Fibroblast of lung (primary cell): ENCODE measurements at regions not wholly inside any gene's neighbourhood (a gene's known extent, or its start where the extent isn't known, plus 50 kb on each side); places are given as distances from the start of the nearest gene placed in this dataset.

ENCODE experiments used
- EZH2 ChIP-seq: IDR thresholded peaks from 2 replicates; pipeline ENCODE4 v1.5.1; 2012; ENCODE audit warnings: low read length, control low read depth, mild to moderate bottlenecking; ENCODE audit errors: missing control alignments
- TF ChIP-seq, protein P1 (sequence below), 2 donors: IDR thresholded peaks in 1 of 2; conservative IDR thresholded peaks in 1 of 2; 1 replicate in 1 of 2; 2 replicates in 1 of 2; pipeline ENCODE4 v1.5.1; 2011 to 2012; ENCODE audit warnings: low read length in 2 of 2, control low read depth in 1 of 2, inconsistent platforms in 1 of 2, low read depth in 1 of 2, mild to moderate bottlenecking in 1 of 2

DNA sequence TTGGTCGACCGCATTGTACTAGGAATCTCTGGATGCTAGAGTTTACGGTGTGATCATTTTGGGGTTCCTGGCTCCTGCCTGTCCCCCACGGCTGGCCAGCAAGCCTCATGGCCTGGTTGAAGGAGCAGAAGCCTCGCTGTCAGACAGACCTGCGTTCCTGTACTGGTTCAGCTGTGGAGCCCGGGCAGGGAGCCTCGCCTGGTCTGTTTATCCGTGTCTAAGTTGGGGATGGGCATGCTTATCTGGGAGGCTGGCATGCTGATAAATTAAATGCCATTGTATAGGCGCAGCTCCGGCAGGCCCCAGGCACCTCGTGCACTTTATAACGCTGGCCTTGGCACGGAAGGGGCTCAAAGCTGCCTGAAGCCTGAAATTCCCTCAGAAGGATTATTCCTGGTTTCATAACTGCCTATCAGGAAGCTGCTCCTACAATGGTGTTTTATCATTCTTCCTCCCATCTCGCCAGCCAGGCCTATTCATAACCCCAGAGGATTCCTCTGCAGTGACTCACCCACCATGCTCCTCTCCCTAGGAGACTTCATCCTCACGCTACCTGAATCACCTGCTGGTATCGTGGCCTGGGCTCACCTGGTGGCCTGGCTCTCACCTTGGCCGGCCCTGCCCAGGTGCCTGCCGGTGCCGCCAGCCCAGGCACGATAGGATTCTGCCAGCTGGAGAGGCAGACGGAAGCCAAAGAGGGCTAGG lies 110.9 kb downstream of the ASB7 start:
- TF ChIP-seq, protein P1, sequence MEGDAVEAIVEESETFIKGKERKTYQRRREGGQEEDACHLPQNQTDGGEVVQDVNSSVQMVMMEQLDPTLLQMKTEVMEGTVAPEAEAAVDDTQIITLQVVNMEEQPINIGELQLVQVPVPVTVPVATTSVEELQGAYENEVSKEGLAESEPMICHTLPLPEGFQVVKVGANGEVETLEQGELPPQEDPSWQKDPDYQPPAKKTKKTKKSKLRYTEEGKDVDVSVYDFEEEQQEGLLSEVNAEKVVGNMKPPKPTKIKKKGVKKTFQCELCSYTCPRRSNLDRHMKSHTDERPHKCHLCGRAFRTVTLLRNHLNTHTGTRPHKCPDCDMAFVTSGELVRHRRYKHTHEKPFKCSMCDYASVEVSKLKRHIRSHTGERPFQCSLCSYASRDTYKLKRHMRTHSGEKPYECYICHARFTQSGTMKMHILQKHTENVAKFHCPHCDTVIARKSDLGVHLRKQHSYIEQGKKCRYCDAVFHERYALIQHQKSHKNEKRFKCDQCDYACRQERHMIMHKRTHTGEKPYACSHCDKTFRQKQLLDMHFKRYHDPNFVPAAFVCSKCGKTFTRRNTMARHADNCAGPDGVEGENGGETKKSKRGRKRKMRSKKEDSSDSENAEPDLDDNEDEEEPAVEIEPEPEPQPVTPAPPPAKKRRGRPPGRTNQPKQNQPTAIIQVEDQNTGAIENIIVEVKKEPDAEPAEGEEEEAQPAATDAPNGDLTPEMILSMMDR (conservative IDR thresholded peaks at IDR 0.05 in 1 of 2, IDR thresholded peaks at IDR 0.05 in 1 of 2; ENCODE audit: low read depth in 1 of 2, low read length in 2 of 2), result no peak
- no peak for TF ChIP-seq EZH2
